ENCODE measurements at regions not wholly inside any gene's neighbourhood (a gene's known extent, or its start where the extent isn't known, plus 50 kb on each side); places are given as distances from the start of the nearest gene placed in this dataset.

DNA sequence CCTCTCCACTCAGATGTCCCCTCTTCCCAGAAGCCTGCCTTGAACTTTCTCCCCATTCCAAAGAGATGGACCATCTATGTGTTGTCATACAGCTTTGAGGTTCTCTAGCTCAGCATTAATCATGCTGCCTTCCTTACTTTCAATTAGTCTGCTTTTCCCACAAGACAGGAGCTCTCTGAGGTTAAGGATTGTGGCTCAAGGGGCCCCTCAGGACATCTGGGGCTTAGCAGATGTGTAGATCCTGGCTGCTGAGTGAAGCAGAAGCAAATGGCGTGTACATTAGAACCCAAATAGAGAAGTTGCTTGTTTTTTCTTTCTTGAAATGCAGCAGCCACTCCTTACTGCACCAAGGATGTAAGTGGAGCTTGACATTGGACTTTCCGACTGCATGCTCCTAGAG is 330.5 kb upstream of the TNRC6C start:
- no peak for TF ChIP-seq PRDM15 (CRISPR knock-in tag; IDR thresholded peaks at IDR 0.05)
- TF ChIP-seq ZNF138 (CRISPR knock-in tag; conservative IDR thresholded peaks at IDR 0.05), result no peak
- no peak for TF ChIP-seq ZNF281 (CRISPR knock-in tag; IDR thresholded peaks at IDR 0.05)
- no peak for TF ChIP-seq NR3C1 (CRISPR knock-in tag; conservative IDR thresholded peaks at IDR 0.05; ENCODE audit: low read depth)
- TF ChIP-seq, protein P1, sequence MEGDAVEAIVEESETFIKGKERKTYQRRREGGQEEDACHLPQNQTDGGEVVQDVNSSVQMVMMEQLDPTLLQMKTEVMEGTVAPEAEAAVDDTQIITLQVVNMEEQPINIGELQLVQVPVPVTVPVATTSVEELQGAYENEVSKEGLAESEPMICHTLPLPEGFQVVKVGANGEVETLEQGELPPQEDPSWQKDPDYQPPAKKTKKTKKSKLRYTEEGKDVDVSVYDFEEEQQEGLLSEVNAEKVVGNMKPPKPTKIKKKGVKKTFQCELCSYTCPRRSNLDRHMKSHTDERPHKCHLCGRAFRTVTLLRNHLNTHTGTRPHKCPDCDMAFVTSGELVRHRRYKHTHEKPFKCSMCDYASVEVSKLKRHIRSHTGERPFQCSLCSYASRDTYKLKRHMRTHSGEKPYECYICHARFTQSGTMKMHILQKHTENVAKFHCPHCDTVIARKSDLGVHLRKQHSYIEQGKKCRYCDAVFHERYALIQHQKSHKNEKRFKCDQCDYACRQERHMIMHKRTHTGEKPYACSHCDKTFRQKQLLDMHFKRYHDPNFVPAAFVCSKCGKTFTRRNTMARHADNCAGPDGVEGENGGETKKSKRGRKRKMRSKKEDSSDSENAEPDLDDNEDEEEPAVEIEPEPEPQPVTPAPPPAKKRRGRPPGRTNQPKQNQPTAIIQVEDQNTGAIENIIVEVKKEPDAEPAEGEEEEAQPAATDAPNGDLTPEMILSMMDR (IDR thresholded peaks at IDR 0.05), result no peak
- TF ChIP-seq MAX (CRISPR knock-in tag; IDR thresholded peaks at IDR 0.05), result no peak

Measured in WTC11 (cell line).